ENCODE measurements at regions not wholly inside any gene's neighbourhood (a gene's known extent, or its start where the extent isn't known, plus 50 kb on each side); places are given as distances from the start of the nearest gene placed in this dataset.

DNA sequence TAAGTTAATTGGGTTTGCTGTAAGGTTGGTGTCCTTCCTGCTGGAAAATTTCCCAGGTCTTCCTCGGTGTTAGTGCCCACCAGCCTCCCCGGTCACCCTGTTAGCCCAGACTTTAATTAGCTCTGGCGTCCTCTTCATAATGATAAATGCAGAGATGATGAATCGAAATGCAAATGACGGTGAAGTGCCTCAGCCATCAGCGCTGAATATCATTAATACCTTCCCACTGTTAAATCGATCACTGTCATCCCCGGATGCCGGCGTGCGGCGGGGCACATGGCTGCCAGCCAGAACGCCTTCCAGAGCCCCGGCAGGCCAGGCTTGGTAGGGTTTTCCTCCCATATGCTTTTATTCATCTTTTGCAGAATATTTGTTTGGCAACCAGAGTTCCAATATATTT is 204.5 kb downstream of the IRX2 start:
- Histone ChIP-seq H3K4me1 (no peaks in the 10 kb centered on the region), H3K27me3 (no peaks in the 10 kb centered on the region), H3K9ac (ENCODE audit: low read depth in 2 of 2, low read length in 2 of 2) (no peak overlapping the region), H3K4me3 (no peak overlapping the region), H3K27ac (no peak overlapping the region), H3K9me3 (no peaks in the 10 kb centered on the region), H3K36me3 (no peaks in the 10 kb centered on the region)
- no peak for DNase-seq
- TF ChIP-seq, protein P1, sequence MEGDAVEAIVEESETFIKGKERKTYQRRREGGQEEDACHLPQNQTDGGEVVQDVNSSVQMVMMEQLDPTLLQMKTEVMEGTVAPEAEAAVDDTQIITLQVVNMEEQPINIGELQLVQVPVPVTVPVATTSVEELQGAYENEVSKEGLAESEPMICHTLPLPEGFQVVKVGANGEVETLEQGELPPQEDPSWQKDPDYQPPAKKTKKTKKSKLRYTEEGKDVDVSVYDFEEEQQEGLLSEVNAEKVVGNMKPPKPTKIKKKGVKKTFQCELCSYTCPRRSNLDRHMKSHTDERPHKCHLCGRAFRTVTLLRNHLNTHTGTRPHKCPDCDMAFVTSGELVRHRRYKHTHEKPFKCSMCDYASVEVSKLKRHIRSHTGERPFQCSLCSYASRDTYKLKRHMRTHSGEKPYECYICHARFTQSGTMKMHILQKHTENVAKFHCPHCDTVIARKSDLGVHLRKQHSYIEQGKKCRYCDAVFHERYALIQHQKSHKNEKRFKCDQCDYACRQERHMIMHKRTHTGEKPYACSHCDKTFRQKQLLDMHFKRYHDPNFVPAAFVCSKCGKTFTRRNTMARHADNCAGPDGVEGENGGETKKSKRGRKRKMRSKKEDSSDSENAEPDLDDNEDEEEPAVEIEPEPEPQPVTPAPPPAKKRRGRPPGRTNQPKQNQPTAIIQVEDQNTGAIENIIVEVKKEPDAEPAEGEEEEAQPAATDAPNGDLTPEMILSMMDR (IDR thresholded peaks at IDR 0.05): no peak
- intact Hi-C loops (cut with DNase I): no loop called here

DNA sequence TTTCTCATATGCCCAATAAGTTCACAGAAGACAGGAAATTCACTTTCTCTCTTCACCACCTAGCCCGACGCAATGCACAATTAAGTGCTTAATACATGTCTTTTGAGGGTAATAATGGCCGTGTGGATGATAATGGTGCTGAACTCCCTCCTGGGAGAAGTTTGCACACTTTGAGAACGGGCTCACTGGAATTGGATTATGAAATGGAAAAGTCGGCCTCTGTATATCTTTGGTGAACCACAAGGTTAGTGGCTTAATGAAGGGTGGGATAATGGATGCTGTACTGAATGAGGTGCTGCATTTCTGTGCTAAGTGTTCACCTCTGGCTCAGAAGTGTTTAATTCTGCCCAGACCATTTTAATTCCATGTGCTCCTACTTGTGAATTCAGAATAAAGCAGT is 207.5 kb downstream of the IRX2 start:
- H3K4me1 ChIP-seq: no peaks in the 10 kb centered on the region
- no peaks in the 10 kb centered on the region for H3K36me3 ChIP-seq
- TF ChIP-seq, protein P1 (IDR thresholded peaks at IDR 0.05): no peak
- intact Hi-C loops (cut with DNase I): no loop called here
- H3K4me3 ChIP-seq: no peak overlapping the region
- H3K27me3 ChIP-seq: no peaks in the 10 kb centered on the region
- H3K9ac ChIP-seq (ENCODE audit: low read depth in 2 of 2, low read length in 2 of 2): no peak overlapping the region
- no peak overlapping the region for H3K27ac ChIP-seq
- H3K9me3 ChIP-seq: no peaks in the 10 kb centered on the region
- DNase-seq: no peak

DNA sequence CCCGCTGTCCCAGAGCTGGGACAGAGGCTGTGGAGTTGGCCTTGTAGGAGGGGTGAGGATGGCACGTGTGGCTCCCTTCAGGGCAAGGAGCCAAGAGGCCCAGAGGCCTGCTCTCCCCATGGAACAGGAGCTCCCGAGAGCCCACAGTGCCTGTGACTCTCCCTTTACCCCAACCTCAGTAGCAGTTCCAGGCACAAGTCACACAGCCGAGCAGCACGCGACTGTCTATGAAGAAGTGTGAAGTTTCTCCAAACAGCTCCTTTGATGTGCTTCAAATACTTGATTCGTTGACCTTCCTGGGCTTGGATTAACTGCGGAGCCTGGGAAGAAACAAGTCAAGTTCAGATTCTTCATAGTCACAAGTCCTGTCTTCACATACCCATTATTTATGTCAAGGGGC is 208.7 kb downstream of the IRX2 start:
- Histone ChIP-seq H3K36me3 (no peaks in the 10 kb centered on the region), H3K27me3 (no peaks in the 10 kb centered on the region), H3K9ac (ENCODE audit: low read depth in 2 of 2, low read length in 2 of 2) (no peak overlapping the region), H3K4me1 (no peaks in the 10 kb centered on the region), H3K27ac (no peak overlapping the region), H3K9me3 (no peaks in the 10 kb centered on the region), H3K4me3 (no peak overlapping the region)
- intact Hi-C loops (cut with DNase I): no loop called here
- TF ChIP-seq, protein P1 (IDR thresholded peaks at IDR 0.05): no peak
- no peak for DNase-seq

DNA sequence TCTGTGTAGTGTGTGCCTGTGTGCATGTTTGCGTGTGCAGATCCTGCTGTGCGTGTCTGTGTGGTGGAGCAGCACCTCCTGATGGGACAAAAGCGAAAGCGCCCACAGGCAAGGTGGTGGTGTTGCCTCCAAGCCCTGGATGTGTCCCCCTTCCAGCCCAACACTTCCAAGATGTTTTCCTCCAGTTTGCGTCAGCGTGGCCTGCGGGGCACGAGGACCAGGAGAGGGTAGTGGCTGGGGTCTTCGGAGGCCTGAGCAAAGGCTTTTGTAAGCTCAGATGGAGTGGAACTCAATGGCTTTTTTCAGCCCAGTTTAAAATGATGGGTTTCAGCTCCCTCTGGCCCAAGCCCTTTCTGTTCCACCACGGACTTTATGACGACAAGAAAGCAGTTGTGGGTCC is 209.5 kb downstream of the IRX2 start:
- H3K36me3 ChIP-seq: no peaks in the 10 kb centered on the region
- no peaks in the 10 kb centered on the region for H3K4me1 ChIP-seq
- no peak overlapping the region for H3K27ac ChIP-seq
- H3K4me3 ChIP-seq: no peak overlapping the region
- no peak for DNase-seq
- no peaks in the 10 kb centered on the region for H3K9me3 ChIP-seq
- TF ChIP-seq, protein P1 (IDR thresholded peaks at IDR 0.05): no peak
- no peaks in the 10 kb centered on the region for H3K27me3 ChIP-seq
- no peak overlapping the region for H3K9ac ChIP-seq (ENCODE audit: low read depth in 2 of 2, low read length in 2 of 2)
- intact Hi-C loops (cut with DNase I): no loop called here

DNA sequence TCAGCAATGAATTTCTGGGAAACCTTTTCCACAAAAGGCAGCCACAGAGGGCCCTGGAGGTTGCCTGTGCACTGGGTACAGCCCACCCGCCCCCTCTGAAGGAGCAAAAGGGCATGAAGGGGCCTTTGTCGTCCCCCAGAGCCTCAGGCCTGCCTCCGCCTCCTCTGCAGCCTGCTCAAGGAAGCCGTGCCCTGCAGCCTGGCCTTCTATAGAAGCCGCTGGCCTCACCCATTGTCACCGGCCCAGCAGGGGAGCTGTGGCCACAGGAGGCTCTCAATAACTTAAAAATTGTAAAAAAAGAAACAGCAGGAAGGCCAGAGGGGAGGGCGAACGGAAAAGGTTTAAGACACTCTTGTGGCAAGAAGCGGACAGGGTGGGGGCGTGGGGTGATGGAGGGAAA is 213.3 kb downstream of the IRX2 start:
- intact Hi-C loops (cut with DNase I): no loop called here
- Histone ChIP-seq H3K9ac (ENCODE audit: low read depth in 2 of 2, low read length in 2 of 2) (no peak overlapping the region), H3K27ac (no peak overlapping the region), H3K9me3 (no peaks in the 10 kb centered on the region), H3K4me3 (no peak overlapping the region), H3K4me1 (no peaks in the 10 kb centered on the region), H3K27me3 (no peaks in the 10 kb centered on the region), H3K36me3 (no peaks in the 10 kb centered on the region)
- DNase-seq: no peak
- TF ChIP-seq, protein P1 (IDR thresholded peaks at IDR 0.05): no peak

Measured in colonic mucosa (tissue), 4 donors.